CD4-positive, alpha-beta T cell treated with Interleukin-15 for 1 hour (primary cell): ENCODE measurements at regions not wholly inside any gene's neighbourhood (a gene's known extent, or its start where the extent isn't known, plus 50 kb on each side); places are given as distances from the start of the nearest gene placed in this dataset.

Source experiments
- DNase-seq: peaks from one replicate; pipeline ENCODE4 v3.0.0-alpha.2; 2020

DNA sequence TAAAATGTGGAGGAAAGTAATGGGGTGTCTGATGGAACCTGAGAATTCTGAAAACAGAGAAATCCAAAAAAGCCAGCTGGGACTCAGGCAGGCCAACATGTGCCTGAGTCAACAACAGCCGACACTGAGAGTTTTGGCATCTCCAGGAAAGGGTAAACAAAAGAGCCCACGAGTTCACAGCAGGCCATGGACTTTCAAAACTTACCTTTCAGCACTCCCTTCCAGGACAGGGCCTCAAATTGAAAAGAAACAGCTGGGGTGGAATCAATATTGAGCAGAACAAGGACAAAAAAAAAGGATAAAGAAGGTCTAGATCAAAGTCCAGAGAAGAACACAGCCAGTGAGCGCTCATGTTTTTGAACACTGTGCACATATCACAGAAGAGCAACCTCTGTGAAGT, 735.4 kb upstream of the GRM7 start:
- no peak for DNase-seq

DNA sequence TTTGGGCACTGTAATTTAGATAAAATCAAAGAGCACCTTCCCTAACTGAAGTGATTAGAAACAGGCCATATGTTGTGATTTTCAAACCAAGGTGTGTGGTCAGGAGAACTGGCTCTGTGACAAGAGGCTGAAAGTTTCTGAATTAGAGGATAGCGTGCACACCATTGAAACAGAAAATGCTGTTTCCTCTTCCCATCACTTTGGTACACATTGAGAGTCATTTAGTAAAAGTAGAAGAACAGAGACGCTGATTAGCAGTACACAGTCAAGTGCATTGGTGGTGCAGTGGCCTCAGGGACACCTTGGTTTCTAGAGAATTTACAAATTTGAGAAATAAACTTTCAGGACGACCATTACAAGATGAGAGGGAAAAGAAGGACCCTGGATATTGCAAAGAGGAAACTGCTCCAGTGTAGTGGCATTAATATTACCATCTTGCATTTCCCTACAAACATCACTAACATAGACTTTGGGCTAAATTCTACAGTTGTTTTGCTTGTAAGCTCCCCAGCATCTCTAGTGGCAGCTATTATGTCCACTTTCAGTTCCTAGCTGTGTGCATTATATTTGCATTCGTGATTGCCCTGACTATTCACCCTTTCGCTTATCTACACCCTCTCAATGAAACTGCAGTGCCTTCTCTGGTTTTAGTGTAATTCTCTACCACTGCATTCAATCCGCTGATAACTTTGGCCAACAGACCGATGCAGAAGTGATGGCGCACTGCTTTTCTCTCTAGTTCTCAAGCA, 728.1 kb upstream of the GRM7 start:
- no peak for DNase-seq

DNA sequence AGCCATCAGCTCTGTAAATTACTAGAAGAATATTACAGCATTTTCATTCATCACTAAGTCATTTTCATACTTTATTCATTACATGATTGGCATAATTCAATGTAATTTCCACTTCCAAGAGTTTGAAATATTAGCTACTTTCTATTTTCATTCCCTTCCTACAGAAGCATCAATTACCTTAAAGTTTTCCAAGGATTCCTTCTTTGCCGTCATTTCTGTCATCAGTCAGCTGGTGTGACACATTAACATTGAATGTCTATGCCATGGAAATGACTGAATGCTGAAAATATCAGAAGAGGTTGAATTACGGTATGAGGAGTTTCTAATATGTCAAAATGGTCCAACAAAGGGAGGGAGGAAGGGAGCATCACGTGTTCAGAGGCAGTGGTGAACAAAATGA, 718.2 kb upstream of the GRM7 start:
- no peak for DNase-seq

DNA sequence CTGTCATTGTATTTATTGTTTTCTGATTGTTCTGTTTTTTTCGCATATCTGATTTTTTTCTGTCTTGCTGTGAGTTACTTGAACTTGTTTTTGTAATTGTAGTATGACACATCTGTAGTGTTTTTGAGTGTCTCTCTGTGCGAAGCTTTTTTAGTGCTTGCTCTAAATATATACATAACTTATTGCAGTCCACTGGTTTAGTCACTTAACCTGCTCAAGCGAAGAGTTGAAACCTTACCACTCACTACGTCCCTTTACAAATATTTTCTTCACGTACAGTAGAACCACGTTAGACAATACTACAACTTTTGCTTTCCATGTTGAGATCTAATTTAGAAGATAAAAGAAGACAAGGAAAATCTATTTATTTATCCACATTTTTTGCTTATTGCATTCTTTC, 713.0 kb upstream of the GRM7 start:
- no peak for DNase-seq

DNA sequence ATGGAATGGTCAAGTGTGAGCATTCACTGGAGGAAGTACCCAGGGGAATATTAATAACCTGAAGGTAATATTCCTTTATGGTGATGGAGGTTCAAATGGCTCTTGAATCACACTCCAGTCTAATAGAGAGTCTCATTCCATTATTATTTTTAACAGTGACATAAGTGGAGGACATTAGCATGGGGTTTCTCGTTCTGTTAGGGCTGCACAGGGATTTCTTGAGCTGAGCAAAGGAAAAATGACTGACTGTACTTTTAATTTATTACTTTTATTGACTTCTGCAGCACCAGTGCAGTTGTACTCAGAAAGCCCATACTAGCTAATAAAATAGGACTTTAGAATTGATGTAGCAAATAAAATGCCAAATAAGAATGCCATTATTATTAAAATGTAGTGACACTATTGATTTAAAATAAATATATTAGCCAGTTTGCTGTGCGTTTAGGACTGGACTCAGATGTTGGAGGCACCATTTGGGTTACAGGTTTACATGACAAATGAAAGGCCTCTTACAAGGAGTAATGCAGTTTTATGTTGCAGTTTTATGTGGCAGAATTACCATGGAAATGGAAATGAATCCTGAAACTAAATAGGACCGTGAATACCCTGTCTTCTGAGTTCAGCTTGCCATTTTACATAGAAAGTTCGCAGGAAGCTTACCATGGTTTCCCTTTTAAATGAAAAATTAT, 705.1 kb upstream of the GRM7 start:
- no peak for DNase-seq

DNA sequence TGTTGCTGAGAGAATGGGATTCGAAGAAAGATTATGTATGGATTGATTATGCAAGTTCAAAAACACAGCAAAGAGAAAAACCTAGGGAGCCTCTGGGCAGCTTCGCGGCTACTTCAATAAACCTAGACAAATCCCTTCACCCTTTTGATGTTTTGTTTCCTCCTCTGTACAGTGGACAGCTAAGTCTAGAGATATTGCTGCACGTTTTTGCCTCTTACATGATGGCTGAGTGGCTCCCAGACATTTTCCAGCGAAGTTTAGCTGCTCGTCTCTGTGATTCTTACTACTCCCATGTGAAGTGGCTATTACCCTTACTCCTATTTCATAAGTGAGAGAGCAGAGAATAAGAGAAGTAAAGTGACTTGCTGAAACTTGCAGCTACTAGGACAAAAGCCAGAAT, 695.0 kb upstream of the GRM7 start:
- DNase-seq, result no peak

DNA sequence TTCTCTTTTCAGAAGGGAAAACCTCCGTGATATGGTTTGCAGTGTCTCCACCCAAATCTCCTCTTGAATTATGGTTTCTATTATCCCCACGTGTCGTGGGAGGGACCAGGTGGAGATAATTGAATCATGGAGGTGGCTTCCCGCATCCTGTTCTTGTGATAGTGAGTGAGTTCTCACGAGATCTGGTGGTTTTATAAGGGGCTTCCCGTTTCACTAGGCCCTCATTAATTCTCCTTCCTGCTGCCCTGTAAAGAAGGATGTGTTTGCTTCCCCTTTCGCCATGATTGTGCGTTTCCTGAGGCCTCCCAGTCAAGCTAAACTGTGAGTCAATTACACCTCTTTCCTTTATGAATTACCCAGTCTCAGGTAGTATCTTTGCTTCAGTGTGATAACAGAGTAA, 692.7 kb upstream of the GRM7 start:
- DNase-seq, result no peak

DNA sequence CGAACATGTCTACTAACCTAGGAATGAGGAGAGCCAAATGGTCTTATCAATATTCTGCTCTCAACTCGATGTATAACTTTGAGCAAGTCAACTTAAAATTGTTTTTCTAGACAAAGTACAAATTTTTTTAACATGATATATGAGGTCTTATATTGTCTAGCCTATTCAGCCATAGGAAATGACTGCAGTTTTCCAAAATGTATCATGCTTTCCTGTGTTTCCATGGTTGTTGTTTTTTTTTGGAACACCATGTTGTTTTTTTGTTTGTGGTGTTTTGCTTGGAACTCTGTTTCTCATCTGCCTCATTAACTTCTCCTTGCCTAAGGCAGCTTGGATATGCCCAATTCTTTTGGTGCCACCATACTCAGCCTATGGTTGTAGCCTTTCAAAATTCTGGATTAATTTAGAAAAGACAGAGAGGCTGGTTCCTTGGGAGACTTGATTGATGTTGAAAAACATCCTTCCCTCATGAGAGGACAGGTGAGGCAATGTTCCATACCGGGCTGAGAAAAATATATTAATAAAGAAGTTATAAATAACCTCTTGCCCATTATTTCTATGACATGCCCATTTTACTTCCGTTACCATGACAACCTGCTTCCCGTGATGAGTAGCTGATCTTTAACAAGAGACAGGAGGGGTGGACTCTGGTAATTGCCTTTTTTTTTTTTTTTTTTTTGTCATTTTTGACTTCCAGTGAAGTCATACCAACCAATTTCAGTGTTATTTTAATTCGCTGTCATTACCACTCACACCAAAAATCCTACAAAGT, 687.9 kb upstream of the GRM7 start:
- DNase-seq, result no peak

DNA sequence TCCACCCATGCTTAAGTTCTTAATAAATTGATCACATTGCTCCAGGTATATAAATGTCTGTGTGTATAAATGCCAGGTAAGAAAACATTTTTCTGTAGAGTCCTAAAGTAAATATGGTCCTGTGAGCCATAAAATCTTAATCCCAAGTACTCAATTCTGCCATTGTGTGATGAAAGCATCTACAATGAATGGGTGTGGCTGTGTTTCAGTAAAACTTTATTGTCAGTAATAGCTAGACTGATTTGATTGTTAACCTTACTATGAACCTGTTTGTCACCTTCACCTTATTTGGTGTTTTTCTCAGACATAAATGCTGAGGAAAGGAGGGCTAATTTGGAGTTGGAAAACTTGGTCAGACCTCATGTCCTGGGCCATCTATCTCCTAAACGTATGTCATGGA, 683.5 kb upstream of the GRM7 start:
- no peak for DNase-seq

DNA sequence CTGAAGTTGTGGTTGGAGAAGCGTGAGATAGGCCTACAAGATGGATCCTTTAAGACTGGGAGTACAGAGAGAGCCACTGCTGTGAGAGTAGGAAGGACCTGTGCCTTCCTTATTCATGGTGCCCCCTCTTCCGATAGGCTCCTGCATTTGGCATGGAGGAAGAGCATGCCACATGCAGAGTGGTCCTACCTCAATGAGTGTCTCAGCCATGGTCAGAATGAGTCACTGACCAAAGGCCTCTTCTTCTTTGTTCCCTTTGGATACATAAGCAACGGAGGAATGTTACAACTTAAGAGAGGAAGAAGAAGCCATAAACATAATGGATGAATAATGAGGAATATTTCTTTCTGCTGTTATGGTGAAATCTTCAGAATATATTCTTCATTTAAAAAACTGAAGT, 681.2 kb upstream of the GRM7 start:
- DNase-seq, result no peak

DNA sequence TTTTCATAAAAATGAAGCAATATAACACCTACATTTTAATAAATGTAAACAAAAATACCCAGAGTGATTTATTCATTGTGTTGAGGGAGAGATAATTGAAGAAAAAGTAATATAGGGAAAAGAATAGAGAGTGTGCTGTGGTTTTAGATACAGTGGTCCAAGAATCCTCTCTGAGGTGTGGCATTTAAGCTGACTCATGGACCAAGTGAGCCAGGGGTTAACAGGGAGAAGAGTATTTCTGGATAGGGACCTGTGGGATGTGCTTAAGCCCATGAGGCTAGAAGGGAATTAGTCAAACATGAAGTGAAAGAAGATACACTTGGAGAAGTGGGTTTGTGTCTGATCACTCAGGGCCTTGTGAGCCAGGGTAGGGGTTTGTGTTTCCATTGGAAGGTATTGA, 680.7 kb upstream of the GRM7 start:
- no peak for DNase-seq

DNA sequence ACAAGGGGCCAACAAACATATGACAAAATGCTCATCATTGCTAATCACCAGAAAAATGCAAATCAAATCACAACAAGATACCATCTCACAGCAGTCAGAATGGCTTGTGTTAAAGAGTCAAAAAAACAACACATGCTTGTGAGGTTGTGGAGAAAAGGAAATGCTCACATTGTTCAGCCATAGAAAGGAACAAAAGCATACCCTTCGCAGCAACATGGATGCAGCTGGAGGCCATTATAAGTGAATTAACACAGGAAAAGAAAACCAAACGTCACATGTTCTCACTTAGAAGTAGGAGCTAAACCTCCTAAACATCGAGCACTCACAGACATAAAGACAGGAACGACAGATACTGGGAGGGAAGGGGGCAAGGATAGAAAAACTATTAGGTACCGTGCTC, 678.4 kb upstream of the GRM7 start:
- DNase-seq, result no peak

DNA sequence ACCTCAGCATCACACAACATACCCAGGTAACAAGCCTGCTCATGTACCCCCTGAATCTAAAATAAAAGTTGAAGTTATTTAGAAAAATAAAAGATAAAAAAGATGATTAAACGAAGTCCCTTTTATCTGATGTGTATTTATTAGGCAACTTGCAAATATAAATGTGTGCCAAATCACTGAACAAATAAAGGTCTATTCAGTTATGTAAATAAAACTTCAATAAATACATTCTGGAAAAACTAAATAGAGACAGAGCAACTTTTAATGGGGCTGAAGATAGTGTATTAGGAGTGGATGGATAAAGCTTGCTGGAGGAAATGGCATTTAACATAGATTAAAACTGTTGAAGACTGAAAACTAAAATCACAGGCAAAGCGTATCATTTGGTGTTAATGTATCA, 678.0 kb upstream of the GRM7 start:
- no peak for DNase-seq

DNA sequence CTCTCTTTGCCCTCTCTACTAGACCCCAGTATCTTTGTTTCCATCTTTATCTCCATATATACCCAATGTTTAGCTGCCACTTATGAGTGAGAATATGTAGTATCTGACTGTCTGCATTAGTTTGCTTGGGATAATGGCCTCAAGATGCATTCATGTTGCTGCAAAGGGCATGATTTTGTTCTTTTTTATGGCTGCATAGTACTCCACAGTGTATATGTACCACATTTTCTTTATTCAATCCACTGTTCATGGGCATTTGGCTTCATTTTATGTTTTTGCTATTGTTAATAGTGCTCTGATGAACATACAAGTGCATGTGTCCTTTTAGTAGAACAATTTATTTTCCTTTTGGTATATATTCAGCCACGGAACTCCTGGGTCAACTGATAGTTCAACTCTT, 671.5 kb upstream of the GRM7 start:
- no peak for DNase-seq

DNA sequence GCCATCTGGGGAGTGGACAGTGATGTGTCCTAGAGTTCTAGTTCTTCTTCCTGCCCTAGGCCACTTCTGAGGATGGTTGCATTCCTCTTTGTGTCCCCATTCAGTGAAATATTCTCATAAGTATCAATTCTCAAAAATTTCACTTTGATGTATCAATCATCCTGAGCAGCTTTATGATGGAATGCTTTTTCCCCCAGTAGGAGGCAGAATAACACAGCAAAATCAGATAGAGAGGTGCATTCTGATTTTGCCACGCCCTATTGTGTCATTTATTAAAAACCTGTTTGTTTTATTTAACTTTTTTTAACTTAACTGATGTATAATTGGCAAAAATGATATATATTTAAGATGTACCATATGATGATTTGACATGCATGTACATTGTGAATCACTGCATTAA, 656.0 kb upstream of the GRM7 start:
- no peak for DNase-seq

DNA sequence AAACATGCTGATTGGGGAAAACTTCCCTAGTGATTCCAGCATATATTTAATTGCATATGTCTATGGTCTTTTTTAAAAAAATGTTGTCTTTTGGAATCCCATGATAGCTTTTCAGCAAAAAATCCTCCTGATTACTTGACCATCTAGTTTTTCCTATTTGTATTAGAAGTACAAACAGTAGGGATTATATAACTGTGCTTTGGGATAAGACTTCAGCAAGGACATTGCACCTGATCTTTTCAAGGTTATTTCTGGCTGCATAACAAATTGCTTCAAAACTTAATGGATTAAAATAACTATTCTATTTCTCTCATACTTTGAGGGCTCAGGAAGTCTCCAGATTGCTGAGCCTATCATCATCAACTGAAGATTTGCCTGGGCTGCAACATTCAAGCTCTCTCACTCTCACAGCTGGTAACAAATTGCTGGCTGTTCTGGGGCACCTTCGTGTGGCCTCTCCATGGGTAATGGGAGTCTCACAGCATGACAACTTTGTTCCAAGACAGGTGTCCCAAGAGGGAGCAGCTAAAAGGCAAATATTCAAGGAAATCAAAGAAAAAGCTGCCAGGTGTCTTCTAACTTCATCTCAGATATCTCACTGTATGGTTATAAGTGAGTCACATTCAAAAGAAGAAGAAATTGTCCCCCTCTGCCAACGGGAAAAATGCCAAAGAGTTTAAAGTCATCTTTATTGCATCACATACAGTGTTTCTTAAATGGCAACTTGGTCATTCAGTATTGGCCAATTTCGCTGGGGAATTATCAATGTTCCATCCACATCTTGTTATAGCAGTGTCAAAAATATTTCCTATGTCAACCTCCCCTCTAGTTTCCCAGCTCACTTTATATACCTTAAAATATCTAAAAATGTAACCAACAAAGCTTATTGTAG, 644.5 kb upstream of the GRM7 start:
- DNase-seq, result no peak

DNA sequence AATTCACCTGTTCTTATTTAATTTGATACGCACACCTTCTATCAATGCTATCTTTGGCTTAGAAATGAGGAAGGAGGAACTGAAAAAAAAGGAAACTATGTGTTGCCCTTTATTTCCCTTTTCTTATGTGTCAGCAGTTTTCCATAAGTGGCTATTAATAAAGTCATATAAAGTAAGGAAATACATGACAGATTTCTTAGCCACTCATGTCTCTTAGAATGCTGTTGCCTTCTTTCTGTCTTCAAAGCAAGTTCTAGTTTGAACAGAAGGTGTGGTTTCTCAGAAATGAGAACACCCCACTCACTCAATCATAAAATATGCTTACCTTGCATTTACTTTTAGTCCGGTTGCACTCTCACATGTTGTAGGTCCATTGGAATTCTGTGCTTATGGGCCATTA, 640.5 kb upstream of the GRM7 start:
- DNase-seq, result no peak

DNA sequence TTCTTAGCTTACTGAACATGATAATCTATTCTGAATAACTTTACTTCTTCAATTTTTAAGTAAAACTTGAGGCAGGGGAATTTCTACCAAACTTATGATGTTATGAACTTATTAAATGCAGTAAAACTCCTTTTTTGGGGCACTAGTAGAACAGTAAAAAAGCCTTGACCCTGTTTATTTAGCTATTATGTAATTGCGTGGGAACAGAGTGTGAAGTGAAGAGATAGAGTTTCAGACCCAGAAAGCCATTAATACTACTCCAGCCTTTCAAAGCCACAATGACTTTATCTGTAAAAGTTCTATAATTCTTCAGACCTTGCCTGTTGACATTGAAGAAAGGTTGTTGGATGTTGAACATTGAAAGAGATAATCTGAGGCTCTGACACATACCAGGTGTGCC, 638.8 kb upstream of the GRM7 start:
- no peak for DNase-seq

DNA sequence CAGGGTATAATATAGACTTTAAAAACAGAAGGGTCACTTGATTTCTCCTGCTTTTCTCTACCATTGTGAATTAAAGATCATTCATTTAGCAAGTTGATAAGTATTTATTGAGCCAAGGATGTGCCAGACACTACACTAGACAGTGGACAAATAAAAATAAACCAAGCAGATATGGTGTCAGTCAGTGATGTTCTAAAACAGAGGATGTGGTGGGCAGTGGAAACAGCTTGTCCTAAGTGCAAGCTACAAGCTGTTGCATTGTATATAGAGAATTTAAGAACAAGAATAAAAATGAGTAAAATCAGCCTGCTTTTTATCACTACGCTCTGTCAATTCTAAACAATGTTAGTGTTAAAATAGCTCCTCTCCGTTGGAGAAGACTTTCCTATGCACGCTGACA, 637.3 kb upstream of the GRM7 start:
- no peak for DNase-seq

DNA sequence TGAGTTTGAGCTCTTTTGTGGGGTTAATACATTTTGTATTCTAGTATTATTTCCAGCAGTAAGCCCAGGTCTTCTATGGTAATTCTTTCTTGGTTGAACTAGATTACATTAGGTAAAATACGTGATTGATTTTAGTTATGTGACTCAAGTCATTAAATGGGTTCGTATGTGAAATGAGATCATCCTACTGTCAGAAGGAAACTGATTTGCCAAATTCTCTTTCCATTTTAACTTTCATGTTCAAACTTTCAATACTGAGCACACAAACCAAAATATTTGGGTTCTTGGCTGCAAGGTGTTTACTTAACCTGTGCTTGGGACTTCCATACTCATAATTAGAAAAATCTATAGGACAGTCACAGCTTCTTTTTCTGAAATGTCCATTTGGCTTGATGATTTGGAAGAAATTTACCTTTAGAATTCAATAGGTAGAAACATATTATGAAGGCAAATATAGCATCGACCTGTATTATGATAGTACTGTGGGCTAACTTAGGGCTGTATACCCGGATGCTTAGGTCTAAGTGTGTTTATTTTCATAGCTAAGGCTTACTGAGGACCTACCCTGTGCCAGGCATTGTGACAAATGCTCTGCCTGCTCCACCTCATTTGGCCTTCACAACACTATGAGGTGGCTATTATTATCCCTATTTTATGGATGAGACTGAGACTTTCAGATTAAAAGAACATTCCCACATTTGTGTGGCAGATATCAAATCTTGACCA, 631.8 kb upstream of the GRM7 start:
- no peak for DNase-seq

DNA sequence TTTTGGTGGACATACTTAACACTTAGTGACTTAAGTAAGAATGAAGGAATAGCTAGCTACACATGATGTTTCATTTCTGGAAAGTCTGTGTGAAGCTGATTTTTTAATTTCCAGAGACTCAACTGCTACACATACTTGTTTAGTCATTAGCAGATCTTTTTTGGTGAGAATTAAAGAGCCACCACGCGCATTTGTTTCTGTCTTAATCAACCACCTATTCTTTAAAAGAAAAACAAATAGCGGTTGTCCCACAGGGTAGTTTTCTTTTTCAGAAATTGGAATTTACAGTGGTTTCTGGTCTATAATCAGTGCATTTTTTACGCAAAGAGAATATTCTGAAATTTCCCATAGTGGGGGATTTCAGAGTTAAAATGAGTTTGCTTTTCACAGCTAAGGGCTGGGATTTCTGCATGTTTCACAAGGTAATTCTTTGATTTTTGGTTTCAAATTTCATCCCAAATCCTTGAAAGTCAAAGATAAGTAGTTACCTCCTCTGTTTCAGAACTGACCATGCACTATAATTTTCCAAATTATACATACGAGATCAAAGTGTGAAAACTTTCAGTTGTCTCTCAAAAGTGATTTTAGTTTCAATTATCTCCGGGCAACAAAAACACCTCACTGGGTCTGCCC, 631.0 kb upstream of the GRM7 start:
- no peak for DNase-seq

DNA sequence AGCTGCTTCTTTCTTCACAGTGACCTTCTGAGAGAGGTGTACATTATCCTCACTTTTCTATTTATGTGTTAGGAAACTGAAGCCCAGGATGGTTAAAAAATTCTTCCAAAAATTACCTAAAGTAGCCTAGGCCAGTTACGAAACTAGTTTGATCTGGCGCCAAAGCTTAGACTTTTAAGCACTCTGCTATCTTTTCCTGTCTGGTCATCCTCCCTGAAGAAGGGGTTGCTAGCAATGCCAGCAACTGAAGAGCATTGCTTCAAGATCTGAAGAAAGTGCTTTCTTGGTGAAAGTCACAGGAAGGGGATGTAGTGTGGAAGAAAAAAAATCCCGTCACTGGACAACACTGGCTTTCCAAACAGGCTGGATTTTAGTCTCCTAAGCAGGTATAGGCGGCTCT, 618.8 kb upstream of the GRM7 start:
- no peak for DNase-seq
